ENCODE measurements at regions not wholly inside any gene's neighbourhood (a gene's known extent, or its start where the extent isn't known, plus 50 kb on each side); places are given as distances from the start of the nearest gene placed in this dataset.

- TF ChIP-seq CTCF (IDR thresholded peaks at IDR 0.05), result no peak
- no peak for TF ChIP-seq POLR2A (IDR thresholded peaks at IDR 0.05)
- no peak for TF ChIP-seq POLR2AphosphoS5 (IDR thresholded peaks at IDR 0.05)
Observed at GRCh38 chr14:22510527-22511110, 78.4 kb downstream of the DAD1 start.
